ENCODE measurements at regions not wholly inside any gene's neighbourhood (a gene's known extent, or its start where the extent isn't known, plus 50 kb on each side); places are given as distances from the start of the nearest gene placed in this dataset.

DNA sequence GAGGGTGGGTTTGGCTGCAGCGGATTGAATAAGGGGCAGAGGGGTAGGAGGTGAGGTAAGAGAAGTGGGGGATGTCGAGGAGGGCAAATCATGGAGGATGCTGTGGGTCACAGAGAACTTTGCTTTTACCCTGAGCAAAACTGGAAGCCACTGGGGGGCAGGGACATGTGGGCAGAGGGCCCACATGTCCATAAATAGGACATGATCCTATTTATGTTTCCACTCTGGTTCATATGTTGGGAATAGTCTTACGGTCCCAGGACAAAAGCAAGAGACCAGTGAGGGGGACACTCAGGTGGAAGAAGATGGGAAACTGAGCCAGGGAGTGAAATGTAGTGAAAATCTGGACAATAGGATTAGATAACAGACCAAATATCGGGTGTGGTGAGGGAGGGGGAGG lies 85.5 kb upstream of the MRPS22 start:
- TF ChIP-seq EZH2 (IDR thresholded peaks at IDR 0.05; ENCODE audit: insufficient read depth, poor library complexity, severe bottlenecking) (no peak), EZH2phosphoT487 (IDR thresholded peaks at IDR 0.05; ENCODE audit: insufficient read depth, low read depth) (no peak)
